Thyroid gland (tissue), 4 donors: ENCODE measurements at regions not wholly inside any gene's neighbourhood (a gene's known extent, or its start where the extent isn't known, plus 50 kb on each side); places are given as distances from the start of the nearest gene placed in this dataset.

Source experiments
- CTCF ChIP-seq, 6 experiments: fragments of 200-600 bp in 3 of 6; fragments of 450-650 bp in 3 of 6; sonication (generic) in 3 of 6; IDR thresholded peaks; one replicate each; pipeline ENCODE4 v1.5.1; 2016 to 2019; ENCODE audit warnings: antibody characterized with exemption in 6 of 6, mild to moderate bottlenecking in 2 of 6, inconsistent platforms in 1 of 6, moderate library complexity in 1 of 6
- POLR2A ChIP-seq, 2 donors: fragments of 450-650 bp; IDR thresholded peaks; one replicate each; pipeline ENCODE4 v1.6.1; 2017; ENCODE audit warnings: antibody characterized with exemption in 2 of 2, mild to moderate bottlenecking in 2 of 2, moderate library complexity in 1 of 2

DNA sequence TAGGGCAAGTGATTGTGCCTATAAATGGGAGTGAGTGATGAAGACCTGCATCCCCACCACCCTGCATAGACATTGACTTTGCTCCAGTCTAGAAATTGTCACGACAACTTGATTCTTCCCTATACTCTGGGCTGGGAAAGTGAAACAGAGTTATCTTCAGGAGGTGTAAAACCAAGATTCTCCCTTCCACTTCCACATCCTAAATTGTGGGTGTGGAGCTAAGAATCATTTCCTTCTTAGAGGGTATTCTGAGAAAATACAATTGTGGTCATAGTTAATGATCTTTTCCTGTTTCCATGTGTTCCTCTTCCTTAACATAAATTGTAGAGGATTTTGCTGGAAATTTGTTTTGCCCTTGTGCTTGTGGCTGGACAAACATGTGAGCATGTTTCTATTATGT, 96.8 kb upstream of the PJA2 start:
- TF ChIP-seq CTCF (IDR thresholded peaks at IDR 0.05) (no peak), POLR2A (IDR thresholded peaks at IDR 0.05) (no peak)
